SKM-1 treated with dmso at 0.1 percent for 144 hours (cell line): ENCODE measurements at regions not wholly inside any gene's neighbourhood (a gene's known extent, or its start where the extent isn't known, plus 50 kb on each side); places are given as distances from the start of the nearest gene placed in this dataset.

Experiments used
- DNase-seq: peaks from one replicate; lab custom pipeline; 2025; ENCODE audit not compliant: unreplicated experiment; lab: John Stamatoyannopoulos, UW

- no peak for DNase-seq
Observed at GRCh38 chr22:22996511-22997261, 73.6 kb upstream of the GNAZ start.

GRCh38 chr22:22997262-22997898, 72.9 kb upstream of the GNAZ start:
- DNase-seq: no peak

GRCh38 chr22:22997988-22998387, 72.3 kb upstream of the GNAZ start:
- DNase-seq: no peak

GRCh38 chr22:22999523-22999922, 70.8 kb upstream of the GNAZ start:
- DNase-seq: no peak

GRCh38 chr22:23000657-23001347, 69.5 kb upstream of the GNAZ start:
- DNase-seq: no peak

GRCh38 chr22:23001463-23001862, 68.9 kb upstream of the GNAZ start:
- DNase-seq: no peak

- DNase-seq: no peak
Observed at GRCh38 chr22:23002612-23003180, 67.6 kb upstream of the GNAZ start.

- DNase-seq: no peak
Observed at GRCh38 chr22:23007823-23008222, 62.5 kb upstream of the GNAZ start.

GRCh38 chr22:23008896-23009295, 61.4 kb upstream of the GNAZ start:
- DNase-seq: no peak
